ENCODE measurements at regions not wholly inside any gene's neighbourhood (a gene's known extent, or its start where the extent isn't known, plus 50 kb on each side); places are given as distances from the start of the nearest gene placed in this dataset.

- peak; percentile 81 for DNase-seq (ENCODE audit: low read depth)
Observed at GRCh38 chr3:31004025-31004678, 109.7 kb upstream of the GADL1 start.

- peak; percentile 76 for DNase-seq (ENCODE audit: low read depth)
Observed at GRCh38 chr3:31008994-31009393, 114.5 kb upstream of the GADL1 start.

DNA sequence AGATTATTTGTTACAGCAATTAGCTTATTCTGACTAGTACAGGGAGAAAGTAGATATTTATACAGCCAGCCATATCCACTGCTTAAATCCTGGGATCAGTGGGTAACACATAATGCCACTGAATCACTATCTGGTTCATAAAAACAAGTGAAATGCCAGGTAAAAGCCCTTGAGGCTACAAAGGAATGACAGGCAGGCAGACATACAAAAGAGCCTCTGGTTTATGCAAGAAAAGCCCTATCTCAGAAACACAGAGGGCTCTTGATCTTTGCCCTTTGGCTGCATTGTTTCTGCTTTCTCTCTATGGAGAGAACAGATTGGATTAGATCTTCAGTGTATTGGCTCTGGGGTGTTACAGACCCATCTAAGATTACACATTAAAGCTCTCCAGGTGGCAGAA is 115.4 kb upstream of the GADL1 start:
- DNase-seq (ENCODE audit: low read depth), result no peak

GRCh38 chr3:31010491-31010890 is 116.0 kb upstream of the GADL1 start:
- DNase-seq (ENCODE audit: low read depth), result peak; percentile 91

GRCh38 chr3:31011380-31011779 is 116.9 kb upstream of the GADL1 start:
- peak; percentile 28 for DNase-seq (ENCODE audit: low read depth)

GRCh38 chr3:31013090-31013489 is 118.6 kb upstream of the GADL1 start:
- DNase-seq (ENCODE audit: low read depth), result no peak

DNA sequence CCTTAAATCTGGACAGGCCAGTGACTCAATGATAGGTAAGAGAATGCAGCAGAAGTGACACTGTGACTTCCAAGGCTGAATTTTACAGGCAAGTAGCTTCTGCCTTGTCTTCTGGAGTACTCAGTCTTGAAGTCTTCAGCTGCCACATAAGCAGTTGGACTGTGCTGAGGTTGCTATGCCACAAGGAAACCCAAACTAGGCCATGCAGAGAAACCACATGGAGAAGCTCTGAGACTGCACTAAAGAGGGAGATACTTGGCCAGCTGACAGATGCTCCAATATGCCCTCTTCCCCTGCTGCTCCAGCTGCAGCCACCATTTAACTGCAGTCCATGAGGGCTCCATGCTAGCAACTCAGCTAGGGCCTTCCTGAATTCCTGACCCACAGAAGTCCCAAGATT is 119.4 kb upstream of the GADL1 start:
- DNase-seq (ENCODE audit: low read depth), result no peak

GRCh38 chr3:31014317-31015040 is 120.0 kb upstream of the GADL1 start:
- peak; percentile 92 for DNase-seq (ENCODE audit: low read depth)

- DNase-seq (ENCODE audit: low read depth), result no peak
Observed at GRCh38 chr3:31016196-31016595, 121.7 kb upstream of the GADL1 start.

DNA sequence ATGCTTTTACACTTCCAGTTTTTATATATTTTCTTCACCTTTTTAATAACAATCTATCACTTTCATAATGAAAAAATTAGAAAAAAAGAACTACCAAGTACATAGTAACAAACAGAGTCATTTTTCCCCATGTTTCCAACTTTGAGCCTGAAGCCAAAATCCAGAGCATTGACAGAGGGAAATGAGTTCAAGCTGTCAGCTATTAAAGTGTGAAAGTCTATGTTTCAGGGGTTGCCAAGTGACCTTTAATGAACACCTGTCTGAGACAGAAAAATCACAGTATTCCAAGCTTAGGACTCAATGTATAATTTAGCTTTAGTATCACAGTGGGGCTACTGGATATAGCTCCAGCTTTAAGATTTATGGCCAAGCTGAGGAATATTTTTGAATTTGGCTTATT is 128.3 kb upstream of the GADL1 start:
- DNase-seq (ENCODE audit: low read depth), result no peak

DNA sequence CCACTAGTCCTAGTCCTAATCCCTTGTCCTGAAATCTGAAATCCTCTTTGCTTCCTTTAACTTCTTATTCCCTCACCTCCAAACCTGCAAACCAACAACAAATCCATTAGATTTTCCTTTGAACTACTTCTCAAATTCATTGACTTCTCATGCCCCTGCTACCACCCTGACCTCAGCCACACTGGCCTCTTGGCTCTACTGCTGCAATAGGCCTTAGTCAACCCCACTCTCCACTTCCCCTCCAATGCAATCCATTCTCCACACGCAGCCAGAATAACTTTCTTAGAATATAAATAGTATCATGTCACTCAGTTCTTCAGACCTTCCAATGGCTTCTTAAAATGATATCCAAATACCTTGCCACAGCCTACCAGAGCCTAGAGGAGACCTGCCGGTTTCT is 131.1 kb upstream of the GADL1 start:
- DNase-seq (ENCODE audit: low read depth), result no peak

DNA sequence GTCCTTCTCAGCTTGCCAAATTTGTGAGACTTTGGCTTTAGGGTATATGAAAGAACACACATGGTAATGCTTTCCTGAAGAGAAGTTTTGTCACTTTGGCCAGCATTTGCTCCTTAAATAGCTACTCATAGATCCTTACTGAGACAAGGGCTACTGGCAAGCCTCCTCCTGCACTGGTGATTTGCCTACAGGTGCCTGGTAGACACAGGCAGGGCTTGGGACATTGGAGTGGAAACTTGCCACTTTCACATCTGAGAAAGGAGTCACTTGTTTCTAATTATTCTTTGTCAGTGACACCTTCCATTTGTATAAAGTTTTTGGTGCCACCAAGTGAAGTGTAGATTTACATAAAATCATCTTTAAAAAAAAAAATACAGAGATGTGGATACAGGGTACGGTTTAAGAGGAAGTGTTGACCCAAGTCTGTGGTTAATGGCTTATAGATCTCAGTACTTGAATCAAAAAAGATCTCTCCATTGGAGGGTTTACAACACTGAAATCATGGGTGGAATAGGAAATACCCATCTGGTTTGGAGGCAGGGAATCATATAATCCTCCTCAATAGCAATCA is 132.8 kb upstream of the GADL1 start:
- no peak for DNase-seq (ENCODE audit: low read depth)

DNA sequence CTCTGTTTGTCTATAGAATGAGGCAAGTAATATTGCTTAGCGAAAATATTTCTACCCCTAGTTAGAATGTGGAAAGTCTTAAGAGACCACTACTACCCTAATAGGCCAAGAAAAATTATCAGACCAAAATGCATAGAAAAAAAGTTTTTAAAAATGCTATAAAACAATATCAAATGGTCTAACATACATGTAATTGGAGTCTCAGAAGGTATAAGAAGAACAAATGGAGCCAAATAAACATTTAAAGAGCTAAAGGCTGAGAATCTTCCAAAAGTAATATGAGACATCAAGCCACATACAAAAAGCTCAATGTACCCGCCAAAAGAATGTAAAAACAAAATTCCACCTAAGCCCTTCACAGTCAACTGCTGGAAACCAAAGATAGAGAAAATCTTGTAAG is 133.5 kb upstream of the GADL1 start:
- no peak for DNase-seq (ENCODE audit: low read depth)

GRCh38 chr3:31028766-31029165 is 134.3 kb upstream of the GADL1 start:
- DNase-seq (ENCODE audit: low read depth), result no peak

DNA sequence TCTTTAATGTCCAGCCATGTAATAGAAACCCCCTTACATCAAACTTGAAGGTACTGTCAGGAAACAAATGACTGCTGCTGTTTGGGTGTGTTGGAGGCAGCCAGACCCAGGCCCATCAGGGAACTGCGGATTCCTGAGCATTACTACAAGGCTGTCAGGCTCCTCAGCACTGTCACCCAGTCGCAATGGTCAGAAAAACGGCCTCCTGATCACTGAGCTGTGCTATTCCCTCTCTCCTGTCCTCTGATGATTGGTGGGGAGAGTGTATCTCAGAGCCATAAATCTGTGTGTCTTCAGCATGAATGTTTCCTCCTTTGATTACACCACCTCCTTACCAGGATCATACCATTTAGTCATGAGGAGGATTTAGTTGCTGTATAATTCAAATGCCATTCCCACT is 135.2 kb upstream of the GADL1 start:
- DNase-seq (ENCODE audit: low read depth), result no peak

DNA sequence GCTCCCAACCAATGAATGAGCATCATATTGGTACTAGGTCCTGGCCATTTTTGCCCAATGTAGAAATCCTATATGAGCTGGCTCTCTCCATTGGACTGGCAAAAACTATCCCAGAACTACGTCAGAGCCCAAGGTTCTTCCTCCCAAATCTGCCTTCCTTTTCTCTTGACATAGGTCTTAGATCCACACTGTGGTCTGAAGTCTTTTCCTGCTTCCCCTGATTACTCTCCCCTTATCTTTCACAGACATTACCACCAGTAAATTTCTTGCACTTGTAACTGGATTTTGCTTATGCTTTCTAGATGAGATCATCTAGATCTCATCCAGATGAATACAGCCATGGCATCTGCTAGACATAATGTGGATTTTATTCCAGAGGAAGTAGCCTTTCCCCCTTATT is 141.2 kb upstream of the GADL1 start:
- peak; percentile 36 for DNase-seq (ENCODE audit: low read depth)

DNA sequence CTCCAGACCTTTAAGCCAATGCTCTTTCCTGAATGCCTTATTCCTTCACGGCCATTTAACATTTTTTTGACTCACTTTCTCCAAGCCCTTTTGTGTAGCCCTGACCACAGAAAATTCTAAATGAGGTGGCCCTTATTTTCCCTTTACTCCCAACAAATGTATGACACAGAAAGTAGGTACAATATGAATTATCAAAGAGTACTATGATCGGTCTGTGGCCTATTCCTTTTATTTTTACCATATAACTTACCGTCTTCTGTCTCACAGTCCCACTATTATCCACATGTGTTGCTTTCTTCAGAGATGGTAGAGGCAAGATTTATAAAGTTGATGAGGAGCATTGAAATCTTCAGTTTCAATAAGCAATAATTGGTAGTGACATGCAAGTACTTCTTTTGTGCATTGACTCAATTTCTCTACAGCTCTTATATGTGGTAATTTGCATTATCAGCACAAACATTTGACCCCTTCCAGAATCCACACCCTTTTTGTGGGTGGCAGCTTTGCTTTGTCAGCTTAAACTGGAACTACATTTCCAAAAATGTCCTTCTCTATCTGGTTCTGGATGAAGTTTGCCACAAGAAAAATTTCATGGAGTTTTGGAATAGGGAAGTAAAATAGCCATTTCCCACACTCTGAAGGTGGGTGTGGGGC is 143.8 kb upstream of the GADL1 start:
- DNase-seq (ENCODE audit: low read depth), result no peak

DNA sequence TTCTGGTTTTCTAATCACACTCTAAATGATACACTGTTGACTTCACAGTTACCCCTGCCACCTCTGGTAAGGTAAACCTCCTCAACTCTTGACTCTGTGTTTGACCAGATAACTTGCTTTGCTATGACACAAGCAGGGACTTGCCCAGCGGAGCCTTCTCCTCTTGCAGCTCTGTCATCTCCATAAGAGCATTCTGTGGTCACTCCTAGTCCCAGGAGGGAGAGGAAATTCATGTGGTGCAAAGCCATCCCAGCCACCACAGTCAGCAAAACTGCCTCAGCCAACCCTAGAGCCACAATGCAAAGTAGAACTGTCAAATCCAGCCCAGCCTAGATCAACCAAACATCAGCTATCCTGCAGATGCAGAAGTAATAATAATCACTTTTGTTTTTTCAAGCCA is 144.7 kb upstream of the GADL1 start:
- peak; percentile 40 for DNase-seq (ENCODE audit: low read depth)

DNA sequence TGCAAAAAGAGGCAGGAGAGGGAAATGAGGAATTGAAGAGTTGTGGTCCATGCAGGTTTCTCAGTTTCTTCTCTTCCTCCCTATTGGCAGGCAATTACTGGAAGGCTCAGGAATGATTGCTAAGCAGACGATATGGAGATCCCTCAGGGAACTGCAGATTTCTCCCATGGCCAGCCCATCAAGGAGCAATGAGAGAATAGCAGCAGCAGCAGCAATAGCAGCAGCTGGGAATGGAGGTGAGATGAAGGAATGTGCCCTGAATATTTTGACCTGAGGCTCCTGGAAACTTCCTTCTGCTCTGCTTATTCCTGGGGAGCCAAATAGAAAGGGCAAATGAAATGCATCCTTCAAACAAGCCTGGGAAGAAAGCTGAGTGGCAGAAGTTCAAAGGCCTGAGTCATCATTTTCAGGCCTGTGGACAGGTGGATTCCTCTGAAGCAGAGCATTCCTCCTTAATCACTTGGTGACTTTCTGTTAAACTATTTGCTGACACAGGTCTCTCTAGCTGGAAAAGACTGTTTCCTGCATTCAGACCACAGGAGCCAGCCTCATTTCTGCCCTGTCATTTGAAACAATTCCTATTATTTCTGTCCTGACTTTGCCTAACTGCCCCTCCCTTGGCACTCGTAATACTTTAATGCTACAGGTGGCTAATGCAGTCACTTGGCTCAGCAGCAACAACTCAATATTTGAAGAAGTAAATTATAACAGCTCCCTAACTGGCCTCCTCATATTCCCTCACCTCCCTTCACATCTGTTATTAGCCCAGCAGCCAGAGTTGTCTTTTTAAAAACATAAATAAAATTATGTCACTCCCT is 146.9 kb upstream of the GADL1 start:
- DNase-seq (ENCODE audit: low read depth), result peak; percentile 99

- DNase-seq (ENCODE audit: low read depth), result peak; percentile 51
Observed at GRCh38 chr3:31043184-31043819, 148.8 kb upstream of the GADL1 start.

DNA sequence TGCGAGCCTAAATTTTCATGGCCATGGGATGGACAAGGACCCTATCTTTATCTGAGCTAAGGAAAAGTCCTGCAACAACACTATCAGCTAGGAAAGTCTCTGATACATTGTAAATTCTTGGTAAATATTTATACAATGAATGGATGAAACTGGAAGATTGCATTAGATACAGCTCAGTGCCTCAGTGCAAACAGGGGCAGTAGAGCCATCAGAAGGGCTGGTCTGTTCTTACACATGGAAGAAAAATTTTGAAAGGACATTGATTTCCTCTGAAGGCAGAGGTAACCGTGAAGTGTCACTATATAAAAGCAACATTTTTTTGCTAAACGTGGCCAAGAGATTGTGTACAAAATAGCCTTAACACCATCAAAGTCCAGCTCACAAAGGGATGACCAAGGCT is 153.2 kb upstream of the GADL1 start:
- no peak for DNase-seq (ENCODE audit: low read depth)

All from HT1080 (cell line).